ENCODE measurements at regions not wholly inside any gene's neighbourhood (a gene's known extent, or its start where the extent isn't known, plus 50 kb on each side); places are given as distances from the start of the nearest gene placed in this dataset.
"Not testable (repeated sequence)": the region's sequence is repeated elsewhere in the genome, so short reads cannot be mapped to it uniquely, and the experiment has no call there.

GRCh38 chr10:53335803-53336422 is 563.3 kb upstream of the MBL2 start:
- not testable (repeated sequence) for DNase-seq (ENCODE audit: low spot score)

DNA sequence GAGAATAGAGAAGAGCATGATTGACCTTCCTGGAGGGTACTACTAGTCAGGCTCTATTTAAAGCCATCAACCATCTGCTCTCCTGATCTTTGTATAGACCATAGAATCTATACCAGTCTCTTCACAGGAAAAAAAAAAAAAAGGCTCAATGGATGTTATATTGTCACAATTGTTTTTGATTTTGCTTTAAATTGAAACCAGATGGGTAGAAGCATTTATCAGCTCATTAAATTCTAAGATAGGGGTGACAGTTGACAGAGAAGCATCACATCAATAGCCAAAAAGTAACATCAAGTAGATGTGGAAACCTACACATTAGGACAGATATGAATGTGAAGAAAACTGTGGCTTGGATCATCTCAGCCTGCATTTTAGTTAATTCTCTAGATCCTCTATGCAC is 558.9 kb upstream of the MBL2 start:
- no peak for DNase-seq (ENCODE audit: low spot score)

- not testable (repeated sequence) for DNase-seq (ENCODE audit: low spot score)
These were observed 554.1 kb upstream of the MBL2 start for GRCh38 chr10:53326401-53327305.

DNA sequence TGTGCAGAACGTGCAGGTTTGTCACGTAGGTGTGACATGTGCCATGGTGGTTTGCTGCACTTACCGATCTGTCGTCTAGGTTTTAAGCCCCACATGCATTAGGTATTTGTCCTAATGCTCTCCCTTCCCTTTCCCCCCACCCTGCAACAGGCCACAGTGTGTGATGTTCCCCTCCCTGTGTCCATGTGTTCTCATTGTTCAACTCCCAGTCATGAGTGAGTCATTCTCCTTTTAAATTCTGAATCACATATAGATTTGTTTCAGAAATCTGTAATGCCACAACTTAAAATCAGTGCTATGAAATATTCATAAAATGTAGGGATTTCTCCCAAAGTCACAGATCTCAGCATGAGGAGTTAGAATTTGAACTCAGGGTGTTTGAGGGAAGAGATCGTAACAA is 552.5 kb upstream of the MBL2 start:
- no peak for DNase-seq (ENCODE audit: low spot score)

- DNase-seq (ENCODE audit: low spot score), result no peak
These were observed 543.1 kb upstream of the MBL2 start for GRCh38 chr10:53315709-53316108.

- no peak for DNase-seq (ENCODE audit: low spot score)
These were observed 542.3 kb upstream of the MBL2 start for GRCh38 chr10:53314876-53315275.

DNA sequence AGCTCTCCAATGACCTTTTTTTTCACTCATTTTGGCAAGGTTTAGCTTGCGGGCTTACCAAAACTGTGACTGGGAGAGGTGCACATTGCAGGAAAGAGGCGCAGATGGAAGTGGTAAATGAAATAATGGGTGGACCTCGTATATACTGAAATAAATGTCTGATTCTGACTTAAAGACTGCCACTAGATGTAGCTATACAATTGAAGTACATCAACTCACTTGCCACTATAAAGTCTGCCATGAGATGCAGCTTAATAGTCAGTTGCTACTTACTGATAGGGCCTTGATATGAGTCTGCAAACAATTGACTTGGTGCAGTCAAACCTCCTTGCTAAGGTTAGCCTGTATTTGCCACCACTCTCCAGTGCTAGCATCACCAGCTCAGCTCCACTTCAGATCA is 525.9 kb upstream of the MBL2 start:
- DNase-seq (ENCODE audit: low spot score), result no peak

GRCh38 chr10:53284615-53285182 is 512.1 kb upstream of the MBL2 start:
- DNase-seq (ENCODE audit: low spot score), result no peak

GRCh38 chr10:53276797-53277196 is 504.2 kb upstream of the MBL2 start:
- no peak for DNase-seq (ENCODE audit: low spot score)

DNA sequence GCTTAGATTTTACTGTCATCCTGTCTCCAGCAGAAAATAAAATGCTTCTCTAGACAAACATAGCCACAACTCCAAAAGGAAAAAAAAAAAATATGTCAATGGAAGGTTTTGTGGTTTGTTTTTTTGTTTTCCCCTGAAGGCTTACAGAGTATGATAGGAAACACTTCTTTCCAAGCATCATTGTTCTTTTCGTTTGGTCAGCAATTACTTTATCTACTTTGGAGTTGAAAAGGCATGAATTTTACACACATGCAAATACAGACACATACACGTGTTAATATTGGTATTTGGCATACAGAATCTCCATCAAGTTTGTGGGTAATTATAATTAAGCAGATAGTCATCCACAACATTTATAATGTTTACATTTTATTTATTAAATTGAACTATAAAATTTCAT is 496.9 kb upstream of the MBL2 start:
- DNase-seq (ENCODE audit: low spot score), result no peak

GRCh38 chr10:53260213-53260612 is 487.6 kb upstream of the MBL2 start:
- DNase-seq (ENCODE audit: low spot score), result no peak

DNA sequence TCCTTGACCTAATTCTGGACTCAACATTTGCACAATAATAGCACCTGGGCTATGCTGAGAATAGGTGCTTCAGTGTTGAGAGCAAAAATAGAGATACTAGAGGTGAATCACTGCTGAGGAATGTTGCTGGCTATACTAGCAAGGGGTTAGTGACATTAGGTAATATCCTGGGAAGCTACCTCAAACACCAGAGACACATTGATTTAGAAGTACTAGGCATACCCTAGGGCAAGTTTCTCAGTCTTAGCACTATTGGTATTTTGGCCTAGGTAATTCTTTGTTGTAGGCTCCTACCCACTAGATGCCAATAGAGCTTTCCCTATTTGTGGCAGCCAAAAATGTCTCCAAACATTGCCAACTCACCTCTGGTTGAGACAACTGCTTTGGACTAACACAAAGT is 484.0 kb upstream of the MBL2 start:
- DNase-seq (ENCODE audit: low spot score), result no peak

GRCh38 chr10:53255661-53256205 is 483.1 kb upstream of the MBL2 start:
- no peak for DNase-seq (ENCODE audit: low spot score)

DNA sequence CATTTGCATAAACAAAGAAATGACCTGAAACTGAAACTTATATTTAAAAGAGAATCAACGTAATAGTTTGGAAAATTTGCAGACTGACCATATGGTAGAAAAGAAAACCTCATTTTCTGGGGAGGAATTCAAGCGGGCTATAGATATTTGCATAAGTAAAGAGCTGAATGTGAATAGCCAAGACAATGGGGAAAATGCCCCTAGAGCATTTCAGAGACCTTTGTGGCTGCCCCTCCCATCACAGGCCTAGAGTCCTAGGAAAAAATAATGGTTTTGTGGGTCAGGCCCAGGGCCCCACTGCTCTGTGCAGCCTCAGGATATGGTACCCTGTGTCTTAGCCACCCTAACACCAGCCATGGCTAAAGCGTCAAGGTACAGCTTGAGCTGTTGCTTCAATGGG is 480.6 kb upstream of the MBL2 start:
- DNase-seq (ENCODE audit: low spot score), result no peak

DNA sequence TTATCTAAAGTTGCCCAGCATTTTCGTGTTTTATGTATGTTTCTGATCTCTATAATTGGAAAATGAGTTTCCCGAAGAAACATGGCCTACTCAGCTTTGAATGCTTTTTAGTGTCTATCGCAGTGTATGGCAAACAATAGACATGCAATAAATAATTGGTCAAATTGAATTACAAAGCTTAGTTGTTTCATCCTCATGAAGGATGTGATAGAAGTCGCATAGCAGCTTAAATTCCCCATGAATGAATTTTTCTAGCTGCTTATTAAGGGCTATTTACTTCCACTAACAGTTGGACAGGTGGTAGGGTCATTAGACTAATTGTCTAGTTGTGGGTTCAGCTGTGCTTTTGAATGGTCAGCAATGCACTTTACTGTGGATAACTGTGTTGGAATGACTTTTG is 467.3 kb upstream of the MBL2 start:
- no peak for DNase-seq (ENCODE audit: low spot score)

GRCh38 chr10:53236941-53237340 is 464.4 kb upstream of the MBL2 start:
- no peak for DNase-seq (ENCODE audit: low spot score)

DNA sequence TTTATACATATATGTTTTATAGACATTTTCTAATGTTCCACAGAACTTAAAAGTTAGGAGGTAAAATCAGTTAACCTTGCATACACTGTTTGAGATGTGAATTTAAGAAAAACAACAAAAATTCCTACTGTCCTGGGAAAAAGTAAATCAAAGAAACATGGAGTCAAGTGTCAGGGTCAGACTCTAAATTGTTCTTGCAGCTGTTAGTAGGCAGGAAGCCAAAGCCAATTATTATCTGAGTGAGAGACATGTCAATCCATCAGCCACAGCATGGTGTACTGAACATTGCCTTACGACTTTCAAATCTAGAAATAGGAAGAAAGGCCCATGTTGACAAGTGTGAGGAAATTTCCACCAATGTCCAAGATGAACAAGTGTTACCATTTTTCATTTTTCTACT is 461.2 kb upstream of the MBL2 start:
- no peak for DNase-seq (ENCODE audit: low spot score)

GRCh38 chr10:53230651-53231050 is 458.1 kb upstream of the MBL2 start:
- DNase-seq (ENCODE audit: low spot score), result no peak

DNA sequence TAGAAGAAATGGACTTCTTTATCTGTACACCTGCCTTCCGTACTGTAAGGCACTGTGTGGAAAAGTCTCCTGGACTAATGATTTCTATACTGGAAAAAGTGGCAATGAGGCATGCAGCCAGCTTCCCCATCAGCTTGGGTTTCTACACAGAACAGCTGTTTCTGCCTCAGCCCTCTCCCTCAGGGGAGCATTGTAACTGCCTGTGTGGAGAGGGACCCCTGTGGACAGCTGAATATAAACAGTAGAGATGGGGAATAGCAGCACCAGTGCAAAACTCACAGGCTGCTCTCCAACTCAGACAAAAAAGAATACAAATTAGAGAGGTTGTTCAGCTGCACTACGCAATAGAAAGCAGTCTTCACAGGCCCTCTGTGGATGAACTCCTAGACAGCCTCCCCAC is 451.3 kb upstream of the MBL2 start:
- DNase-seq (ENCODE audit: low spot score), result no peak

DNA sequence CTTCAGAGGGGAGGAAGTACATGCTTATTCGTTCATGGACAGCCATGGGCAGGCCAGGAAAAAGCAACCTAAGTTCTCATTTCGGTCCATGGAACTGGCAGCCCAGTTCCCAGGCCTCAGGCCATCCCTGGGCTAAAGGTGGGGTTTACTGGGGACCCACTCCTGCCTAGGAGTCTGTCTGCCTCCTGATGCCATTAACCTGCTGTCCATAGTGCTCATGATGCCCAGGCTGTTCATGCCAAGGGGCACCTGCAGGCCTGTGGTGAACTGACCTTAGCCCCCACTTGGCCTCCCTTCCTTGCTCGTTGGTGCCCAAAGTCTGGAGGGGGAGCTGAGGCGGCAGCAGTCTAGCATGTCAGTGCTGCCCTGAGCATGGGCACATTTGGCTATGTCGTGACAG is 450.2 kb upstream of the MBL2 start:
- DNase-seq (ENCODE audit: low spot score), result no peak

DNA sequence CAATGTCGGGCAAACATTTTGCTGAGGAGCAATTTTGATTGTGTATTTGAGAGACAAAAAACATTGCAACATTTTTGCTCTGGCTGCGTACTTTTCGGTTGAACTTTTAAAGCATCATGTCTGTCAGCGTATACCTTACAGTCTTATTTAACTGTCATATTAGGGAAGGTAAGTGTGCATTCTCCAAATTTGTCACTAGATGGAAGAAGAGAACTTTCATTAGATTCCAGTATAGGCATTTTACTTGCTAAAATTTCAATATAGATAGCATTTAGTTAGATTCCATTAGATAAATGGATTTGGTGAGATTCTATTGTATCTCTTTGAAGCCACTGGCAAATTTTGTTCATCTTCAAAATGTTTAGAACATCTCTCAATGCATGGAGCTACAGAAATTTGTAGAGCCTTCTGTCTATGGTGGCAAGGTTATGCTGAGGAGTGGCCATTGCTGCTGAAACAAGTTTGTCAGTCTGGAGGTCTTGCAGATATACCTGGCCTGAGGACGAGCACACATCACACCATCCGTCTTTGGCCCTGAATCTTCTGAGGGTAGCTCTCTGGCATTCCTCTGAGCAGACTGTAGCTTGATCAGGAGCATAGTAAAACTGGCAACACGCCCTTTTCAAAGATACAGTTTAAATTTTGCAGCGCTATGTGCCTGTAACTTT is 437.5 kb upstream of the MBL2 start:
- no peak for DNase-seq (ENCODE audit: low spot score)

- no peak for DNase-seq (ENCODE audit: low spot score)
These were observed 411.1 kb upstream of the MBL2 start for GRCh38 chr10:53183733-53184132.

GRCh38 chr10:53177468-53177867 is 404.9 kb upstream of the MBL2 start:
- DNase-seq (ENCODE audit: low spot score), result no peak

Measured in D341Med (cell line).